ENCODE measurements at regions not wholly inside any gene's neighbourhood (a gene's known extent, or its start where the extent isn't known, plus 50 kb on each side); places are given as distances from the start of the nearest gene placed in this dataset.

- H3K4me1 ChIP-seq (ENCODE audit: control insufficient read depth, extremely low read depth, insufficient read depth, low read length), result peaks cover 27% of the 10 kb centered on the region
- H3K9me3 ChIP-seq (ENCODE audit: control insufficient read depth, low read depth, low read length), result no peaks in the 10 kb centered on the region
- DNase-seq (ENCODE audit: low read depth, low spot score) (no peak), FAIRE-seq (no peak)
- TF ChIP-seq CTCF (optimal IDR thresholded peaks at IDR 0.05 in 1 of 3, IDR thresholded peaks at IDR 0.05 in 1 of 3, conservative IDR thresholded peaks at IDR 0.05 in 1 of 3; ENCODE audit: extremely low read depth in 1 of 3, insufficient read depth in 2 of 3, low read length in 3 of 3), result no peak
- no peak for TF ChIP-seq EZH2 (IDR thresholded peaks at IDR 0.05; ENCODE audit: low read length)
- H3K9ac ChIP-seq (ENCODE audit: control insufficient read depth, extremely low read depth, insufficient read depth, low read length), result no peak overlapping the region
- no peak overlapping the region for H3K27ac ChIP-seq (ENCODE audit: control insufficient read depth, insufficient read depth, low read length)
- H2AFZ ChIP-seq (ENCODE audit: control insufficient read depth, low read length), result no peak overlapping the region
- no peak overlapping the region for H3K4me3 ChIP-seq (ENCODE audit: control insufficient read depth in 2 of 3, extremely low read depth in 1 of 3, insufficient read depth in 2 of 3, low read depth in 1 of 3, low read length in 3 of 3)
- peaks cover 5% of the 10 kb centered on the region for H4K20me1 ChIP-seq (ENCODE audit: control insufficient read depth, extremely low read depth, insufficient read depth, low read length)
- H3K9me1 ChIP-seq (ENCODE audit: control insufficient read depth, extremely low read depth, insufficient read depth, low read length), result peaks cover 3% of the 10 kb centered on the region
- peaks cover 54% of the 10 kb centered on the region for H3K79me2 ChIP-seq (ENCODE audit: control insufficient read depth, insufficient read depth, low read length)
- no peaks in the 10 kb centered on the region for H3K27me3 ChIP-seq (ENCODE audit: control insufficient read depth, extremely low read depth, insufficient read depth, low read length)
- H3K36me3 ChIP-seq (ENCODE audit: control insufficient read depth in 2 of 2, extremely low read depth in 1 of 2, insufficient read depth in 2 of 2, low read length in 2 of 2), result peaks cover 11 to 26% of the 10 kb centered on the region in 2 experiments
- dilution Hi-C loops (cut with MboI; ENCODE audit: extremely low pct_ligation_motif_present, low sequenced_read_pairs), result no loop called here
- no peak overlapping the region for H3K4me2 ChIP-seq (ENCODE audit: control insufficient read depth, extremely low read depth, insufficient read depth, low read depth, low read length)
Measured at GRCh38 chr5:167999182-167999581, 292.3 kb upstream of the WWC1 start.

GRCh38 chr5:168001318-168001717 lies 290.1 kb upstream of the WWC1 start:
- Histone ChIP-seq H3K4me3 (ENCODE audit: control insufficient read depth in 2 of 3, extremely low read depth in 1 of 3, insufficient read depth in 2 of 3, low read depth in 1 of 3, low read length in 3 of 3) (no peak overlapping the region), H4K20me1 (ENCODE audit: control insufficient read depth, extremely low read depth, insufficient read depth, low read length) (no peaks in the 10 kb centered on the region), H3K27ac (ENCODE audit: control insufficient read depth, insufficient read depth, low read length) (no peak overlapping the region), H3K9me1 (ENCODE audit: control insufficient read depth, extremely low read depth, insufficient read depth, low read length) (peaks cover 1% of the 10 kb centered on the region), H3K27me3 (ENCODE audit: control insufficient read depth, extremely low read depth, insufficient read depth, low read length) (no peaks in the 10 kb centered on the region), H3K79me2 (ENCODE audit: control insufficient read depth, insufficient read depth, low read length) (peaks cover 55% of the 10 kb centered on the region), H3K36me3 (ENCODE audit: control insufficient read depth in 2 of 2, extremely low read depth in 1 of 2, insufficient read depth in 2 of 2, low read length in 2 of 2) (peaks cover 13 to 16% of the 10 kb centered on the region in 2 experiments), H3K9ac (ENCODE audit: control insufficient read depth, extremely low read depth, insufficient read depth, low read length) (no peak overlapping the region), H3K4me2 (ENCODE audit: control insufficient read depth, extremely low read depth, insufficient read depth, low read depth, low read length) (no peak overlapping the region), H3K4me1 (ENCODE audit: control insufficient read depth, extremely low read depth, insufficient read depth, low read length) (peaks cover 19% of the 10 kb centered on the region), H2AFZ (ENCODE audit: control insufficient read depth, low read length) (no peak overlapping the region), H3K9me3 (ENCODE audit: control insufficient read depth, low read depth, low read length) (no peaks in the 10 kb centered on the region)
- TF ChIP-seq CTCF (optimal IDR thresholded peaks at IDR 0.05 in 1 of 3, IDR thresholded peaks at IDR 0.05 in 1 of 3, conservative IDR thresholded peaks at IDR 0.05 in 1 of 3; ENCODE audit: extremely low read depth in 1 of 3, insufficient read depth in 2 of 3, low read length in 3 of 3), result no peak
- TF ChIP-seq EZH2 (IDR thresholded peaks at IDR 0.05; ENCODE audit: low read length), result no peak
- FAIRE-seq (no peak), DNase-seq (ENCODE audit: low read depth, low spot score) (no peak)
- dilution Hi-C loops (cut with MboI; ENCODE audit: extremely low pct_ligation_motif_present, low sequenced_read_pairs), result no loop called here

All from keratinocyte (primary cell).